Thyroid gland (tissue), 4 donors: ENCODE measurements at regions not wholly inside any gene's neighbourhood (a gene's known extent, or its start where the extent isn't known, plus 50 kb on each side); places are given as distances from the start of the nearest gene placed in this dataset.

Experiments
- DNase-seq, 2 donors: peaks; one replicate each; pipeline ENCODE4 v3.0.0-alpha.2; 2019
- H3K27ac ChIP-seq, 3 donors: fragments of 200-600 bp; sonication (generic); 1 replicate in 2 of 3; 2 replicates in 1 of 3; pipeline ENCODE4 v1.5.1; 2016 to 2019; ENCODE audit warnings: mild to moderate bottlenecking in 1 of 3, moderate library complexity in 1 of 3
- H3K27me3 ChIP-seq: fragments of 200-600 bp; sonication (generic); one replicate; pipeline ENCODE4 v1.5.1; 2019
- H3K36me3 ChIP-seq, 2 donors: fragments of 200-600 bp; sonication (generic); one replicate each; pipeline ENCODE4 v1.5.1; 2016 to 2019
- H3K4me1 ChIP-seq, 2 donors: fragments of 200-600 bp; sonication (generic); one replicate each; pipeline ENCODE4 v1.5.1; 2017 to 2019
- H3K4me3 ChIP-seq, 3 donors: fragments of 200-600 bp; sonication (generic); replicated peaks in 1 of 3; 1 replicate in 2 of 3; 2 replicates in 1 of 3; pipeline ENCODE4 v1.5.1; 2016; ENCODE audit warnings: mild to moderate bottlenecking in 1 of 3
- H3K9me3 ChIP-seq: fragments of 200-600 bp; sonication (generic); one replicate; pipeline ENCODE4 v1.5.1; 2017
- POLR2A ChIP-seq, 2 donors: fragments of 450-650 bp; IDR thresholded peaks; one replicate each; pipeline ENCODE4 v1.6.1; 2017; ENCODE audit warnings: antibody characterized with exemption in 2 of 2, mild to moderate bottlenecking in 2 of 2, moderate library complexity in 1 of 2
- WGBS, 2 donors: methylation state at CpG; one replicate each; pipeline ENCODE4 v1.1.5; 2017; 5-methylcytosine and 5-hydroxymethylcytosine counted together
- intact Hi-C: fragments of 100-400 bp; cut with DNase I; formaldehyde crosslinking; loops from one replicate; pipeline ENCODE4 v1.15.1; 2023
- TF ChIP-seq, protein P1 (sequence below), 6 experiments: fragments of 200-600 bp in 3 of 6; fragments of 450-650 bp in 3 of 6; sonication (generic) in 3 of 6; IDR thresholded peaks; one replicate each; pipeline ENCODE4 v1.5.1; 2016 to 2019; ENCODE audit warnings: antibody characterized with exemption in 6 of 6, mild to moderate bottlenecking in 2 of 6, inconsistent platforms in 1 of 6, moderate library complexity in 1 of 6

- intact Hi-C loops = no loop called here
- peak; percentile 18 to 39 for DNase-seq
- H3K36me3 ChIP-seq = no peaks in the 10 kb centered on the region
- H3K4me1 ChIP-seq = peaks cover 17 to 25% of the 10 kb centered on the region in 2 donors
- H3K4me3 ChIP-seq = no peak overlapping the region
- no peaks in the 10 kb centered on the region for H3K27me3 ChIP-seq
- 50 to 56% methylated on average over 27 of the region's 27 CpGs for WGBS, 2 donors
- no peak for TF ChIP-seq POLR2A (IDR thresholded peaks at IDR 0.05)
- TF ChIP-seq, protein P1, sequence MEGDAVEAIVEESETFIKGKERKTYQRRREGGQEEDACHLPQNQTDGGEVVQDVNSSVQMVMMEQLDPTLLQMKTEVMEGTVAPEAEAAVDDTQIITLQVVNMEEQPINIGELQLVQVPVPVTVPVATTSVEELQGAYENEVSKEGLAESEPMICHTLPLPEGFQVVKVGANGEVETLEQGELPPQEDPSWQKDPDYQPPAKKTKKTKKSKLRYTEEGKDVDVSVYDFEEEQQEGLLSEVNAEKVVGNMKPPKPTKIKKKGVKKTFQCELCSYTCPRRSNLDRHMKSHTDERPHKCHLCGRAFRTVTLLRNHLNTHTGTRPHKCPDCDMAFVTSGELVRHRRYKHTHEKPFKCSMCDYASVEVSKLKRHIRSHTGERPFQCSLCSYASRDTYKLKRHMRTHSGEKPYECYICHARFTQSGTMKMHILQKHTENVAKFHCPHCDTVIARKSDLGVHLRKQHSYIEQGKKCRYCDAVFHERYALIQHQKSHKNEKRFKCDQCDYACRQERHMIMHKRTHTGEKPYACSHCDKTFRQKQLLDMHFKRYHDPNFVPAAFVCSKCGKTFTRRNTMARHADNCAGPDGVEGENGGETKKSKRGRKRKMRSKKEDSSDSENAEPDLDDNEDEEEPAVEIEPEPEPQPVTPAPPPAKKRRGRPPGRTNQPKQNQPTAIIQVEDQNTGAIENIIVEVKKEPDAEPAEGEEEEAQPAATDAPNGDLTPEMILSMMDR (IDR thresholded peaks at IDR 0.05) = no peak
- H3K27ac ChIP-seq = peak overlapping the region; percentile 14 to 83 (median 32)
- no peaks in the 10 kb centered on the region for H3K9me3 ChIP-seq
These were observed 211.7 kb downstream of the NDUFA10 start for GRCh38 chr2:239813261-239814115.

- 94% methylated on average over 19 to 20 of the region's 20 CpGs for WGBS, 2 donors
- Histone ChIP-seq H3K27me3 (no peaks in the 10 kb centered on the region), H3K4me1 (peaks cover 17 to 25% of the 10 kb centered on the region in 2 donors), H3K27ac (no peak overlapping the region), H3K36me3 (no peaks in the 10 kb centered on the region), H3K9me3 (no peaks in the 10 kb centered on the region), H3K4me3 (no peak overlapping the region)
- TF ChIP-seq, protein P1 (IDR thresholded peaks at IDR 0.05) = no peak
- TF ChIP-seq POLR2A (IDR thresholded peaks at IDR 0.05) = no peak
- intact Hi-C loops = no loop called here
- DNase-seq = no peak
These were observed 213.2 kb downstream of the NDUFA10 start for GRCh38 chr2:239811806-239812560.

DNA sequence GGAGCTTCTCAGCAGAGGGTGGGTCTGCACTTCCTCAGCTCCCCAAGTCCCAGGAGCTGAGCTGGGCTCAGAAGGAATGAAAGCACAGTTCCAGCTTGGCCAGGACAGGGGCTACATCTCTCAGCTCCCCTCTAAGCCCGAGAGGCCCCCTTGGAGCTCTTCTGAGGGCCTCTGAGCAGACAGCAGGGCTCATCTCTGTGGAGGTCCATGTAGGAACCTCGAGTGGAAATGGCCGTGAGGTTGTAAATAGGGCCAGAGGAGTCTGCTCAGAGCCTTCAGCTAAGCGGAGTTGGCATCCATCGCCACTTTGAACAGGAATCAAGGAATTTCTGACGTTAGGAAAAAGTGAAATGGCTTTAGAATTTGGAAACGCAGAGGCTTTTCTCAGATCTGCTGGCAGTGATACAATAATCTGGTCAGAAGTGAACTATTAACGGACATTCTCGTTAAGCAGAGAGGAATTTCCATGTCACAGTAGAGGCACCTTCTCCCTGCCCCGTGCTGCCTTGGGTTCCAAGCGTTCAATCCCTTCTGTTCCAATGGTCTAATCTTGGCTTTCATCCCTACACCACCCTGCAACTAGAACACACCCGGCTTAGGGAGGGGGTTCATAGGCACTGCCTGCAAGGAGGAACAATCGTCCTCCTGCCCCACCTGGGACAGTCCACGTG is 213.9 kb downstream of the NDUFA10 start:
- 68 to 82% methylated on average over 14 of the region's 14 CpGs for WGBS, 2 donors
- no peaks in the 10 kb centered on the region for H3K36me3 ChIP-seq
- H3K27ac ChIP-seq = no peak overlapping the region
- no peaks in the 10 kb centered on the region for H3K27me3 ChIP-seq
- H3K4me1 ChIP-seq = peaks cover 17 to 25% of the 10 kb centered on the region in 2 donors
- no peak overlapping the region for H3K4me3 ChIP-seq
- no peak for DNase-seq
- intact Hi-C loops = no loop called here
- H3K9me3 ChIP-seq = no peaks in the 10 kb centered on the region
- TF ChIP-seq, protein P1 (IDR thresholded peaks at IDR 0.05) = no peak

DNA sequence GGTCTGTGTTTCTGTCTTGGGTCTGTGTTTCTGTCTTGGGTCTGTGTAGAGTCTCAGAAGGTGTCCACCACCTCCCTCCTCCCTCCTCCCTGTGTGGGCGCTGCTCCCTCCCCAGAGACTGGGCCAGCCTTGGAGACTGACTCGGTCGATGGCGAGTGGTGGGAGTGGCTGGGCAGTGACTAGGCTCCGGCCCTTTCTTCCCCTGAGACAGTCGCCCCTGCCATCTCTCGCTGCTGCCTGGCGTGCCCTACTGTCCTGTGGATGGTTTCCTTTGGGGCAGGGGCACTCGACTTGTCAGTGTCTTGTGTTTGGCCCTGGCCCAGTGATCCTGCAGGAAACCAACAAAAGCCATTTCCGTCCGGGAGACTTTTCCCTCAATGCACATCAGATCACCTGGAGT is 215.8 kb downstream of the NDUFA10 start:
- WGBS, 2 donors = 51 to 54% methylated on average over 9 to 11 of the region's 11 CpGs
- no peak for DNase-seq
- intact Hi-C loops = no loop called here
- TF ChIP-seq POLR2A (IDR thresholded peaks at IDR 0.05) = no peak
- TF ChIP-seq, protein P1 (IDR thresholded peaks at IDR 0.05) = no peak
- Histone ChIP-seq H3K27ac (no peak overlapping the region), H3K27me3 (no peaks in the 10 kb centered on the region), H3K4me1 (peaks cover 8 to 13% of the 10 kb centered on the region in 2 donors), H3K9me3 (no peaks in the 10 kb centered on the region), H3K36me3 (no peaks in the 10 kb centered on the region), H3K4me3 (no peak overlapping the region)
